ENCODE measurements at regions not wholly inside any gene's neighbourhood (a gene's known extent, or its start where the extent isn't known, plus 50 kb on each side); places are given as distances from the start of the nearest gene placed in this dataset.

DNA sequence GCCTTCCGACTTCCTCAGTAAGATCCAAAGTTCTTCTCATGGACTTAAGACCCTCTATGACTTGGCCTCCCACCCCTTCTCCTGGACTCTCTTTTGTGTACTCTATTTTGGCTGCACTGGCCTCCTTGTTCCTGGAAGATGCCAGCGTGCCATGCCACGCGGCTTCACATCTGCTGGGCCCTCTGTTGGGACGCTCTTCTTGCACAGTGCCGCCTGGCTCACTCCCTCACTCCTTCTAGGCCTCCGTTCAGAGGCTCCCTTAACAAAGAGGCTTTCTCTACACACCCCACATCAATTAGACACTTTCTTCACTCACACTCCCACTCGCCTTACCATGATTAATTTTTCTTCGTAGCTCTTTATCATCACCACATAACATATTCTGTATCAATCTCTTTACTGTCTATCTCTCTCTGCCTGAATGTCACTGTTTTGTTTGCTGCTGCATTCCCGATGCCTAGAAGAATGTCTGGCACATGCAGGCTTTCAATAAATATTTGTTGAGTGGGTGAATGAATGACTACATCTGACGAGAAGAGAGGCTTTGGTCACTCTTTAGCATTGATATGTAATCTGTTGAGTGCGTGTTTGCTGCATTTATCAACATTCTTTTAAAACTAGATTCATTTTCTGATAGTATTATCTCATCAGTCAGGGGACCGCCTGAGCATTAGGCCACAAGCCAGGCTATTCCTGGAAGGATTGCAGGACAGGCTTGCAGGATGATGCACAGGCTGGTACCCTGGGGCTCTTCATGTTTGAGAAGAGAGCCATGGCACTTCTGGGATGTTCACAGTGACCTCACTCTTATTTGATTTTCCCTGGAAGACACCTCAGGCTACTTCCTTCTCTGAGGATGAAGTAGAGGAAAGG lies 60.6 kb upstream of the AMPD3 start:
- TF ChIP-seq, protein P1, sequence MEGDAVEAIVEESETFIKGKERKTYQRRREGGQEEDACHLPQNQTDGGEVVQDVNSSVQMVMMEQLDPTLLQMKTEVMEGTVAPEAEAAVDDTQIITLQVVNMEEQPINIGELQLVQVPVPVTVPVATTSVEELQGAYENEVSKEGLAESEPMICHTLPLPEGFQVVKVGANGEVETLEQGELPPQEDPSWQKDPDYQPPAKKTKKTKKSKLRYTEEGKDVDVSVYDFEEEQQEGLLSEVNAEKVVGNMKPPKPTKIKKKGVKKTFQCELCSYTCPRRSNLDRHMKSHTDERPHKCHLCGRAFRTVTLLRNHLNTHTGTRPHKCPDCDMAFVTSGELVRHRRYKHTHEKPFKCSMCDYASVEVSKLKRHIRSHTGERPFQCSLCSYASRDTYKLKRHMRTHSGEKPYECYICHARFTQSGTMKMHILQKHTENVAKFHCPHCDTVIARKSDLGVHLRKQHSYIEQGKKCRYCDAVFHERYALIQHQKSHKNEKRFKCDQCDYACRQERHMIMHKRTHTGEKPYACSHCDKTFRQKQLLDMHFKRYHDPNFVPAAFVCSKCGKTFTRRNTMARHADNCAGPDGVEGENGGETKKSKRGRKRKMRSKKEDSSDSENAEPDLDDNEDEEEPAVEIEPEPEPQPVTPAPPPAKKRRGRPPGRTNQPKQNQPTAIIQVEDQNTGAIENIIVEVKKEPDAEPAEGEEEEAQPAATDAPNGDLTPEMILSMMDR (IDR thresholded peaks at IDR 0.05; ENCODE audit: low read length), result no peak
- no peak for TF ChIP-seq EZH2 (IDR thresholded peaks at IDR 0.05; ENCODE audit: borderline replicate concordance, low read length)

Measured in OCI-LY1 (cell line).